ENCODE measurements at regions not wholly inside any gene's neighbourhood (a gene's known extent, or its start where the extent isn't known, plus 50 kb on each side); places are given as distances from the start of the nearest gene placed in this dataset.

DNA sequence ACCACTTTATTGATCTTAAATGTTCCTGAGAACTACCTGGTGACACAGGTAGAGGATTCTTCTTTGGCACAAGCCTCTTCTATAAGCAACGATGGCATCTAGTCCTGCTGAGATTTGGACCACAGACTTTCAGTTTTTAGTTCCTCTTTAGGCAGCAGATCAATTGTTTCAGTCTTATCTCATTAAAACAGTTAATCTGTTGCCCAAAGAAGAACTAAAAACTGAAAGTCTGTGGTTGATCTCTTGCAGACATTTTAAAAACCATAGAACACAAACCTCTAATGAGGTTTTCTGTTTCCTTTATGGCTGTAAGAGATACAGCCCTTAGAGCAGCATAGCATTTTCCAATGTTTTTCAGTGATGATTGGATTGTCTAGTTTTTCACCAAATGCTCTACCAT, 480.9 kb downstream of the MTRR start:
- TF ChIP-seq, protein P1, sequence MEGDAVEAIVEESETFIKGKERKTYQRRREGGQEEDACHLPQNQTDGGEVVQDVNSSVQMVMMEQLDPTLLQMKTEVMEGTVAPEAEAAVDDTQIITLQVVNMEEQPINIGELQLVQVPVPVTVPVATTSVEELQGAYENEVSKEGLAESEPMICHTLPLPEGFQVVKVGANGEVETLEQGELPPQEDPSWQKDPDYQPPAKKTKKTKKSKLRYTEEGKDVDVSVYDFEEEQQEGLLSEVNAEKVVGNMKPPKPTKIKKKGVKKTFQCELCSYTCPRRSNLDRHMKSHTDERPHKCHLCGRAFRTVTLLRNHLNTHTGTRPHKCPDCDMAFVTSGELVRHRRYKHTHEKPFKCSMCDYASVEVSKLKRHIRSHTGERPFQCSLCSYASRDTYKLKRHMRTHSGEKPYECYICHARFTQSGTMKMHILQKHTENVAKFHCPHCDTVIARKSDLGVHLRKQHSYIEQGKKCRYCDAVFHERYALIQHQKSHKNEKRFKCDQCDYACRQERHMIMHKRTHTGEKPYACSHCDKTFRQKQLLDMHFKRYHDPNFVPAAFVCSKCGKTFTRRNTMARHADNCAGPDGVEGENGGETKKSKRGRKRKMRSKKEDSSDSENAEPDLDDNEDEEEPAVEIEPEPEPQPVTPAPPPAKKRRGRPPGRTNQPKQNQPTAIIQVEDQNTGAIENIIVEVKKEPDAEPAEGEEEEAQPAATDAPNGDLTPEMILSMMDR (IDR thresholded peaks at IDR 0.05; ENCODE audit: low read depth, low read length), result no peak
- no peak for DNase-seq (ENCODE audit: low read depth, low spot score)
- peaks cover 2% of the 10 kb centered on the region for H3K27me3 ChIP-seq (ENCODE audit: control insufficient read depth, insufficient read depth, low read length)
- CTCF ChIA-PET, result no interaction called here
- no peaks in the 10 kb centered on the region for H3K9me3 ChIP-seq (ENCODE audit: control insufficient read depth, insufficient read depth, low read length)
- no peak overlapping the region for H3K27ac ChIP-seq (ENCODE audit: low read depth, low read length)
- POLR2A ChIA-PET, result no interaction called here
- H3K4me3 ChIP-seq (ENCODE audit: low read depth, low read length), result no peak overlapping the region

DNA sequence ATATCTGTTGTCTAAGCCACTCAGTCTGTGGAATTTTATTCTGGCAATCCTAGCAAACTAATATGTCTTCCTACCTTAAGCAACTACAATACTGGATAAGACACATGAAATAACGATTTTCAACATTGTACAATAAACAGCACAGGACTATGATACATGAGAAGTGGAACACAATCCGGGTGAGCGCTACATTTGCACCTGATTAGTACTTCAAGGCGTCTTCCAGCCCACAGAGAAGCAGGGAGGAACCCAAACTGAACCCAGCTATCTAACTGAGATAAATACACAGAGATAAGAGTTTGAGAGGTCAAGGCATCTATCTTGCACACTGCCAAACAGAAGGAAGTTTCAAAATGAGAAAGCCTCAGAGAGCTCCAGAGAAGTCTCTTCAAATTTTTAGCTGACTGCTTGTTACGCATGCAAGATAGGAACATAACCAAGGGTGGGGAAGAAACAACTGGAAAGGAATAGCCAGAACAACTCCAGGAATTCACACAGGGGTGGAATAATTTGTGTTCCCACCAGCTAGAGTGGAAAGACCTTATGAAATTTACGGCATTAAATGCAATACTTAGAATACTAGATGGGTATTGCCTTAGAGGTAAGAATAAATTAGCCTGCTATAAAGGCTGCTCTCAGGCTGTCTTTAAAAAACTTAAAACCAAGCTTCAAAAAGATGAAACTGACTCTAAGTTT, 481.8 kb downstream of the MTRR start:
- Histone ChIP-seq H3K27ac (ENCODE audit: low read depth, low read length) (no peak overlapping the region), H3K9me3 (ENCODE audit: control insufficient read depth, insufficient read depth, low read length) (no peaks in the 10 kb centered on the region), H3K4me3 (ENCODE audit: low read depth, low read length) (no peak overlapping the region), H3K27me3 (ENCODE audit: control insufficient read depth, insufficient read depth, low read length) (peaks cover 2% of the 10 kb centered on the region)
- POLR2A ChIA-PET, result no interaction called here
- TF ChIP-seq, protein P1 (IDR thresholded peaks at IDR 0.05; ENCODE audit: low read depth, low read length), result no peak
- no peak for DNase-seq (ENCODE audit: low read depth, low spot score)
- CTCF ChIA-PET, result interaction anchor here (5.3 kb wide), 1 partner anchor 10 kb away, joined by 24 read pairs; no protein-coding TSS in a partner anchor

DNA sequence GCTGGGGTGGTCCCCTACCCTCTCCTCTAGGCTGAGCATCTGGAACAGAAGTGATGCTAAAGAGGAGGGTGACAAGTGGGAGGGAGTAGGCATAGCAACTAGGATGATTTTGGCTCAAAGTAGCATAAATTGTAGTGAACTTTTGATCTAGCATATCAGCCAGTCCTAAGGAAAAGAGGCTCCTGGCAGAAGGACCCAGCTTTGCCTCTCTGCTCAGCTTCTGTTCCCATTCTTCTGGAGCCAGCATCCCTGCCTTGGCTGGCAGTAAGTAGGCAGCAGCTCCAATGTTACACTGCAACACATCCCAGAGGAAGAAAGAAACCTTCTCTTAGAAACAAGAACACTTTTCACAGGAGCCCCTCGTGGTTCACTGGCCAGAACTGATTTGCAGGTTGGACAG, 487.0 kb downstream of the MTRR start:
- CTCF ChIA-PET, result no interaction called here

DNA sequence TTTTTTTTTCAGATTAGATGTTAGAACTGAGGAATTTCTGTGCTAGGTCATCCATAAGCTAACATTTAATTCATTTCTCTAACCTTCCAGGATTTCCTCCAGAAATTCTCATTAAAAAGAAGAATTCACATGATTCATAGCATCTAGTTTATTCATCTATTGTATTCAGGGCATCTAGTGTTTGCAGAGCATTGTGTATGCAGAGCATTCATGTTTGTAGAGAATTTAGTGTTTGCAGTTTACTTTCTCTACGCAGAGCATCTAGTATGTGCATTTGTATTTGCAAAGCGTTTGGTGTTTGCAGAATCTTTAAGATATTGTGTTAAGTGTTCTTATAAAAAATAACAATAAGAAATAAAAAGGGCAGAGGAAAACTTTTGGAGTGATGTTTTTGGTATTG, 491.1 kb downstream of the MTRR start:
- DNase-seq (ENCODE audit: low read depth, low spot score), result no peak
- TF ChIP-seq, protein P1 (IDR thresholded peaks at IDR 0.05; ENCODE audit: low read depth, low read length), result no peak
- no peaks in the 10 kb centered on the region for H3K9me3 ChIP-seq (ENCODE audit: control insufficient read depth, insufficient read depth, low read length)
- H3K4me3 ChIP-seq (ENCODE audit: low read depth, low read length), result no peak overlapping the region
- ChIA-PET POLR2A (no interaction called here), CTCF (interaction anchor here (0.7 kb wide), 1 partner anchor 614 kb away, joined by 3 read pairs; no protein-coding TSS in a partner anchor)
- H3K27ac ChIP-seq (ENCODE audit: low read depth, low read length), result no peak overlapping the region
- no peaks in the 10 kb centered on the region for H3K27me3 ChIP-seq (ENCODE audit: control insufficient read depth, insufficient read depth, low read length)

More for the DNA sequence above, 487.0 kb downstream of the MTRR start:
- no peak overlapping the region for H3K4me3 ChIP-seq (ENCODE audit: low read depth, low read length)
- POLR2A ChIA-PET, result no interaction called here
- TF ChIP-seq, protein P1 (IDR thresholded peaks at IDR 0.05; ENCODE audit: low read depth, low read length), result no peak
- DNase-seq (ENCODE audit: low read depth, low spot score), result no peak
- H3K9me3 ChIP-seq (ENCODE audit: control insufficient read depth, insufficient read depth, low read length), result no peaks in the 10 kb centered on the region
- H3K27me3 ChIP-seq (ENCODE audit: control insufficient read depth, insufficient read depth, low read length), result no peaks in the 10 kb centered on the region
- no peak overlapping the region for H3K27ac ChIP-seq (ENCODE audit: low read depth, low read length)

DNA sequence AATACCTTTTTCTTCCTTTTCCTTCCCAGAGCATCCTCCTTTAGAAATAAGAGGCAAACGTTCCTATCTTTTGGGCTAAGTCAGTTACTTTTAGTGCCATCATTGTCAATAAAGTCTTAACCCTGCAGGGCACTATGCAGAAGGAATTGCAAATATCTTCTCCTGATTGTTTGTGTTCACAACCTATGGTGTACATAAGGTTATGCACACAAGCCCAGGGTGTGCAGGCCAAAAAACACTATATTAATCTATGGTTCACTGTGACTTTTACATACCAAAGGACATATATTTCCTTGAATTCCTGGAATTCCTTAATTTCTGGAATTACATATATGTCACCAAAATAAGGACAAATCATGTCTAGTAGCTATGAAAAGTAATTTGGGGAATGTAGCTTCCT, 493.5 kb downstream of the MTRR start:
- H3K9me3 ChIP-seq (ENCODE audit: control insufficient read depth, insufficient read depth, low read length), result no peaks in the 10 kb centered on the region
- ChIA-PET CTCF (no interaction called here), POLR2A (no interaction called here)
- TF ChIP-seq, protein P1 (IDR thresholded peaks at IDR 0.05; ENCODE audit: low read depth, low read length), result no peak
- no peak for DNase-seq (ENCODE audit: low read depth, low spot score)
- no peak overlapping the region for H3K4me3 ChIP-seq (ENCODE audit: low read depth, low read length)
- H3K27me3 ChIP-seq (ENCODE audit: control insufficient read depth, insufficient read depth, low read length), result no peaks in the 10 kb centered on the region
- no peak overlapping the region for H3K27ac ChIP-seq (ENCODE audit: low read depth, low read length)

Measured in AG04450 (cell line).